Mesothelial cell of epicardium (in vitro differentiated cells): ENCODE measurements at regions not wholly inside any gene's neighbourhood (a gene's known extent, or its start where the extent isn't known, plus 50 kb on each side); places are given as distances from the start of the nearest gene placed in this dataset.

Source experiments
- DNase-seq, 2 experiments: peaks; one replicate each; pipeline ENCODE4 v3.0.0; 2021; ENCODE audit warnings: low spot score in 2 of 2; ENCODE audit not compliant: unreplicated experiment in 2 of 2
- H3K27ac Mint-ChIP-seq: 2 replicates; pipeline ENCODE4 v1.8.0; 2021; ENCODE audit warnings: mixed read lengths
- H3K27me3 Mint-ChIP-seq: 2 replicates; pipeline ENCODE4 v1.8.0; 2021; ENCODE audit warnings: low read depth, mixed read lengths
- H3K36me3 Mint-ChIP-seq: 2 replicates; pipeline ENCODE4 v1.8.0; 2021; ENCODE audit warnings: mixed read lengths
- H3K4me1 Mint-ChIP-seq: 2 replicates; pipeline ENCODE4 v1.8.0; 2021; ENCODE audit warnings: mixed read lengths
- H3K4me3 Mint-ChIP-seq: 2 replicates; pipeline ENCODE4 v1.8.0; 2021; ENCODE audit warnings: mild to moderate bottlenecking, moderate library complexity, mixed read lengths
- H3K9me3 Mint-ChIP-seq: 2 replicates; pipeline ENCODE4 v1.8.0; 2021; ENCODE audit warnings: mixed read lengths
- CTCF ChIP-seq: fragments of 200-600 bp; sonication (generic); IDR thresholded peaks from one replicate; pipeline ENCODE4 v1.5.0; 2021; ENCODE audit warnings: antibody characterized with exemption; ENCODE audit not compliant: unreplicated experiment

GRCh38 chr5:21121213-21121612 is 1133.2 kb upstream of the CDH18 start:
- Mint-ChIP-seq H3K36me3 (peaks cover 4% of the 10 kb centered on the region), H3K4me1 (peaks cover 8% of the 10 kb centered on the region), H3K27ac (no peak overlapping the region), H3K27me3 (no peaks in the 10 kb centered on the region), H3K4me3 (no peak overlapping the region), H3K9me3 (peaks cover 10% of the 10 kb centered on the region)
- DNase-seq: no peak
- no peak for TF ChIP-seq CTCF

DNA sequence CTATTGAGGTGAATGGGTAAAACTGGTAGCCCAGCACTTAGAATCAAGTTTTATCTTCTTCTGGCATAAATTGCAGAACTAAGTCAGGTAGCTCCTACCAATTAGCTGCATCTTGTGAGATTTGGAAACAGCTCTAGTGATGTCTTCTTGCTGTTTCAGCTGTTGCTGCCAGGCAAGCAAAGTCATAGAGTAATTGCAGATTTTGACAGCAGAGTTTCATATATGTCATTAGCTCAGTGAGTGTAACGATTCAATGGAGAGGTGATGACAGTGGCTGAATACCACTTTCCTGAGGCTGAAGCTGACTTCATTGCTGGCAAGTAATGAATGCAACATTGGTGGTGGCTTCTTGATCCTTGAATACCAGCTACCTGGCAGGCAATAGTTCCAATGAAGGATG is 1109.7 kb upstream of the CDH18 start:
- Mint-ChIP-seq H3K4me1 (peaks cover 15% of the 10 kb centered on the region), H3K36me3 (no peaks in the 10 kb centered on the region)
- no peak for TF ChIP-seq CTCF

GRCh38 chr5:21094619-21095018 is 1106.6 kb upstream of the CDH18 start:
- Mint-ChIP-seq H3K4me3 (no peak overlapping the region), H3K4me1 (peaks cover 15% of the 10 kb centered on the region), H3K36me3 (no peaks in the 10 kb centered on the region), H3K27me3 (no peaks in the 10 kb centered on the region), H3K9me3 (no peaks in the 10 kb centered on the region), H3K27ac (no peak overlapping the region)
- TF ChIP-seq CTCF: no peak
- no peak for DNase-seq

More for the DNA sequence above, 1109.7 kb upstream of the CDH18 start:
- no peak overlapping the region for H3K27ac Mint-ChIP-seq
- no peaks in the 10 kb centered on the region for H3K27me3 Mint-ChIP-seq
- H3K9me3 Mint-ChIP-seq: peaks cover 2% of the 10 kb centered on the region
- DNase-seq: no peak
- no peak overlapping the region for H3K4me3 Mint-ChIP-seq

DNA sequence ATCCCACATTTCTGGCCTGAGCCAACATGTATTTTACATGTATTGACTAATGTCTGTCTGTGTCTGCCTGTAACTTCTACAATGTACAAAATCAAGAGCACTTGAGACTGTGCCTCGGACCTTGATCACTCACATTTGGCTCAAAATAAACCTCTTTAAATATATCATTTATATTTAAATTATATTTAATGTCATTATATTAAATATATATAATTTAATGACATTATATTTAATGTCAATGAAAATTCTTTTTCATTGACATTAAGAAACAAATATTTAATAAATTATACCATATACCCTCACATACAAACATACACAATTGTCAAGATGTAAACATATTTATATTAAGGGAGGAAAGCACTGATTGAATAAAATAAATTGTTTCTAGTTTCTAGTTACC is 1099.8 kb upstream of the CDH18 start:
- H3K27me3 Mint-ChIP-seq: no peaks in the 10 kb centered on the region
- no peak for DNase-seq
- no peak overlapping the region for H3K27ac Mint-ChIP-seq
- no peak for TF ChIP-seq CTCF
- H3K4me3 Mint-ChIP-seq: no peak overlapping the region
- peaks cover 18% of the 10 kb centered on the region for H3K9me3 Mint-ChIP-seq
- no peaks in the 10 kb centered on the region for H3K4me1 Mint-ChIP-seq
- no peaks in the 10 kb centered on the region for H3K36me3 Mint-ChIP-seq

DNA sequence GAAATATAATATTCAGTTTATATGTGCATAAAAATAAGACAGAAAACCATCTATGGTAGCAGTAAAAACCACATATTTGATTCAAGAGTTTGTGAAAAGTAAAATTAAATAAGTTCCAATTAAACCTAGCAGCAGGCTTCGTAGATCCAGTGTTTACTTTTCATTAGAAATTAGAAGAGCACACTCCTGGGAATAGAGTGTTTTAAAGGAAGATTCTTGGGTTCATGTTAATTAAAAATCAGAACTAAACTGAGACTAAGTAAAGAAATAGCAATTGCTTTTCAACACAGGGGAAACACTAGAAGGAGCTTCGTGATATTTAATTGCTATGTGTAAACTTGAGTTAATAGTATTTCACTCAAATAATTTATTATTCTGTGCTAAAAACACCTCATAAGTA is 1097.8 kb upstream of the CDH18 start:
- Mint-ChIP-seq H3K36me3 (no peaks in the 10 kb centered on the region), H3K4me3 (no peak overlapping the region), H3K27ac (no peak overlapping the region), H3K9me3 (peaks cover 20% of the 10 kb centered on the region), H3K4me1 (no peaks in the 10 kb centered on the region), H3K27me3 (no peaks in the 10 kb centered on the region)
- TF ChIP-seq CTCF: no peak
- DNase-seq: no peak

DNA sequence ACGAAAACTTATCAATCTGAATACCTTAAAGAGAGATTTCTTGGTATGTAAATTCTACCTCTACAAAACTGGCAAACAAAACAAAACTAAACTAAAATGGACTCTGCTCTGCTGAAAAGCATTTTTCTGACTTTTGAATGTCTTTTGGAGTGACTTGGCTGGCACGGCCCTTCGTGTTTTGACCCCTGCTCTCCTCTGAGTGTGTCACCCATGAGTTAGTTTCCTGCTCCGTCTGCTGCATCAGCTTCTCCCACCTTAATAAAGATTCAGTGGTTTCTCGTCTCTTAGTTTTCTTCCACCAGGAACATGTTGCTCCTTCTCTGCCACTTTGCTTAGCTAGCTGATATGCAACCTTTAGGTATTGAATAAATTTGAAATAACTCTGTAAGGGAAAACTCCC is 1084.0 kb upstream of the CDH18 start:
- no peaks in the 10 kb centered on the region for H3K36me3 Mint-ChIP-seq
- H3K27me3 Mint-ChIP-seq: no peaks in the 10 kb centered on the region
- no peaks in the 10 kb centered on the region for H3K9me3 Mint-ChIP-seq
- DNase-seq: no peak
- no peak overlapping the region for H3K27ac Mint-ChIP-seq
- no peaks in the 10 kb centered on the region for H3K4me1 Mint-ChIP-seq
- H3K4me3 Mint-ChIP-seq: no peak overlapping the region
- TF ChIP-seq CTCF: no peak
